HG02938 (cell line): ENCODE measurements at regions not wholly inside any gene's neighbourhood (a gene's known extent, or its start where the extent isn't known, plus 50 kb on each side); places are given as distances from the start of the nearest gene placed in this dataset.

ENCODE experiments used
- ATAC-seq: cut with Tn5 transposase; IDR thresholded peaks from one replicate; pipeline ENCODE4 v1.9.1; 2021; ENCODE audit warnings: mild to moderate bottlenecking, moderate library complexity; ENCODE audit not compliant: unreplicated experiment

GRCh38 chr2:12827721-12828120 lies 111.0 kb downstream of the TRIB2 start:
- ATAC-seq: no peak

- ATAC-seq: no peak
These were observed 112.2 kb downstream of the TRIB2 start for GRCh38 chr2:12828980-12829379.

- ATAC-seq: no peak
These were observed 114.3 kb downstream of the TRIB2 start for GRCh38 chr2:12831016-12831415.

- no peak for ATAC-seq
These were observed 117.5 kb downstream of the TRIB2 start for GRCh38 chr2:12834239-12834638.

- no peak for ATAC-seq
These were observed 119.0 kb downstream of the TRIB2 start for GRCh38 chr2:12835733-12836132.

- ATAC-seq: no peak
These were observed 122.6 kb downstream of the TRIB2 start for GRCh38 chr2:12839339-12839738.

GRCh38 chr2:12841021-12841420 lies 124.3 kb downstream of the TRIB2 start:
- no peak for ATAC-seq

GRCh38 chr2:12842917-12843316 lies 126.2 kb downstream of the TRIB2 start:
- no peak for ATAC-seq

- no peak for ATAC-seq
These were observed 127.8 kb downstream of the TRIB2 start for GRCh38 chr2:12844511-12844910.

- ATAC-seq: no peak
These were observed 131.2 kb downstream of the TRIB2 start for GRCh38 chr2:12847694-12848575.

- ATAC-seq: no peak
These were observed 135.4 kb downstream of the TRIB2 start for GRCh38 chr2:12852135-12852534.

- ATAC-seq: no peak
These were observed 137.3 kb downstream of the TRIB2 start for GRCh38 chr2:12854001-12854530.

- no peak for ATAC-seq
These were observed 138.8 kb downstream of the TRIB2 start for GRCh38 chr2:12855508-12855907.

- ATAC-seq: no peak
These were observed 140.3 kb downstream of the TRIB2 start for GRCh38 chr2:12856934-12857601.

- ATAC-seq: no peak
These were observed 141.2 kb downstream of the TRIB2 start for GRCh38 chr2:12857891-12858290.

GRCh38 chr2:12858786-12859185 lies 142.1 kb downstream of the TRIB2 start:
- no peak for ATAC-seq

- no peak for ATAC-seq
These were observed 144.7 kb downstream of the TRIB2 start for GRCh38 chr2:12861344-12861930.

- ATAC-seq: no peak
These were observed 145.8 kb downstream of the TRIB2 start for GRCh38 chr2:12862541-12862940.

- no peak for ATAC-seq
These were observed 147.2 kb downstream of the TRIB2 start for GRCh38 chr2:12863937-12864336.

GRCh38 chr2:12867631-12868287 lies 151.0 kb downstream of the TRIB2 start:
- ATAC-seq: no peak

- ATAC-seq: no peak
These were observed 154.0 kb downstream of the TRIB2 start for GRCh38 chr2:12870692-12871091.
